ENCODE measurements at regions not wholly inside any gene's neighbourhood (a gene's known extent, or its start where the extent isn't known, plus 50 kb on each side); places are given as distances from the start of the nearest gene placed in this dataset.
A peak's percentile ranks its signal among the peaks of the same experiment; 100 is the strongest.
"Not testable (repeated sequence)": the region's sequence is repeated elsewhere in the genome, so short reads cannot be mapped to it uniquely, and the experiment has no call there.

DNA sequence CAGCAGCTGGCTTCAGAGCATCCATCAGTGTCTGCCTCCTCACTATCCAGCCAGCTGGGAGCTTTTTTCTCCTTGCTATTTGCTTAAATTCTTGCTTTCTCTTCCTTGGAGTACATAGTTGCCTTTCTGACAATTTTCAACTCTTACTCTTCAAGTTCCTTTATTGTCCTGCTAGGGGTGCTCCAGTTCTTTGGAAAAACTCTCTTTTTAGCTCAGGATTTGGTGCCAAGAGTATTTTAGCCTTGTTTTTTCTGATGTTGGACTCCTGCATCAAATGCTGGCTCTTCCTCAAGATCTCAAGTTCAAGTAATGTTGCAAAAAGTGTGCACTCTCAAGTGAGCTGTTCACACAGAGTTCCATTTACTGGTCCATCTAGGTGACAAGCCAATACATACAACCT lies 126.4 kb downstream of the KDR start:
- Mint-ChIP-seq H3K36me3 (ENCODE audit: insufficient read depth in 1 of 3, low read depth in 3 of 3) (no peaks in the 10 kb centered on the region), H3K4me1 (peaks cover 3% of the 10 kb centered on the region in 2 experiments), H3K27ac (no peak overlapping the region), H3K27me3 (ENCODE audit: low read depth) (no peaks in the 10 kb centered on the region), H3K4me3 (no peak overlapping the region), H3K9me3 (no peaks in the 10 kb centered on the region)
- H2BK12ac ChIP-seq (ENCODE audit: insufficient read length, low read depth, low read length) = no peak overlapping the region
- no peak overlapping the region for H4K8ac ChIP-seq (replicated peaks; ENCODE audit: insufficient read length, low read depth, low read length)
- TF ChIP-seq, protein P1, sequence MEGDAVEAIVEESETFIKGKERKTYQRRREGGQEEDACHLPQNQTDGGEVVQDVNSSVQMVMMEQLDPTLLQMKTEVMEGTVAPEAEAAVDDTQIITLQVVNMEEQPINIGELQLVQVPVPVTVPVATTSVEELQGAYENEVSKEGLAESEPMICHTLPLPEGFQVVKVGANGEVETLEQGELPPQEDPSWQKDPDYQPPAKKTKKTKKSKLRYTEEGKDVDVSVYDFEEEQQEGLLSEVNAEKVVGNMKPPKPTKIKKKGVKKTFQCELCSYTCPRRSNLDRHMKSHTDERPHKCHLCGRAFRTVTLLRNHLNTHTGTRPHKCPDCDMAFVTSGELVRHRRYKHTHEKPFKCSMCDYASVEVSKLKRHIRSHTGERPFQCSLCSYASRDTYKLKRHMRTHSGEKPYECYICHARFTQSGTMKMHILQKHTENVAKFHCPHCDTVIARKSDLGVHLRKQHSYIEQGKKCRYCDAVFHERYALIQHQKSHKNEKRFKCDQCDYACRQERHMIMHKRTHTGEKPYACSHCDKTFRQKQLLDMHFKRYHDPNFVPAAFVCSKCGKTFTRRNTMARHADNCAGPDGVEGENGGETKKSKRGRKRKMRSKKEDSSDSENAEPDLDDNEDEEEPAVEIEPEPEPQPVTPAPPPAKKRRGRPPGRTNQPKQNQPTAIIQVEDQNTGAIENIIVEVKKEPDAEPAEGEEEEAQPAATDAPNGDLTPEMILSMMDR (conservative IDR thresholded peaks at IDR 0.05) = peak; percentile 61
- no peak overlapping the region for H3K27ac ChIP-seq (ENCODE audit: insufficient read length, low read depth, low read length)
- H3K27me3 ChIP-seq (ENCODE audit: insufficient read depth, low read length) = no peaks in the 10 kb centered on the region
- no peak overlapping the region for H4K91ac ChIP-seq (ENCODE audit: insufficient read length, low read depth, low read length)
- no peak overlapping the region for H2AFZ ChIP-seq (ENCODE audit: low read length)
- no peaks in the 10 kb centered on the region for H3K23me2 ChIP-seq (ENCODE audit: insufficient read length, low read depth, low read length, poor library complexity, severe bottlenecking)
- no peak overlapping the region for H3K14ac ChIP-seq (ENCODE audit: insufficient read depth, low read length)
- no peaks in the 10 kb centered on the region for H4K20me1 ChIP-seq (ENCODE audit: control insufficient read depth, insufficient read depth, insufficient read length)
- no peak overlapping the region for H2BK20ac ChIP-seq (ENCODE audit: low read depth, low read length, poor library complexity, severe bottlenecking)
- H2BK15ac ChIP-seq (ENCODE audit: low read depth, low read length) = no peak overlapping the region
- no peak overlapping the region for H2BK120ac ChIP-seq (ENCODE audit: low read depth, low read length, poor library complexity, severe bottlenecking)
- H3K79me1 ChIP-seq (ENCODE audit: insufficient read depth, low read depth, low read length, poor library complexity, severe bottlenecking) = no peaks in the 10 kb centered on the region
- no peak overlapping the region for H3K23ac ChIP-seq (ENCODE audit: insufficient read length, low read depth, low read length)
- no peak overlapping the region for H3K18ac ChIP-seq (ENCODE audit: insufficient read length, low read depth, low read length)
- no peaks in the 10 kb centered on the region for H3K79me2 ChIP-seq (ENCODE audit: insufficient read depth, low read length)
- H2AK5ac ChIP-seq (ENCODE audit: insufficient read length, low read length) = no peak overlapping the region
- H3K9me3 ChIP-seq (ENCODE audit: control insufficient read depth, low read depth, low read length) = no peaks in the 10 kb centered on the region
- H3K56ac ChIP-seq (ENCODE audit: insufficient read length, low read depth, low read length) = no peak overlapping the region
- H3K9ac ChIP-seq (ENCODE audit: extremely low read depth, insufficient read length, low read length) = no peak overlapping the region
- H3K4me2 ChIP-seq (ENCODE audit: insufficient read depth, insufficient read length, low read length) = no peak overlapping the region
- no peak overlapping the region for H3T11ph ChIP-seq (ENCODE audit: low read length)
- no peak overlapping the region for H2BK5ac ChIP-seq (ENCODE audit: insufficient read length, low read length)
- DNase-seq = no peak
- H3K4ac ChIP-seq (ENCODE audit: low read depth, low read length) = no peak overlapping the region
- no peaks in the 10 kb centered on the region for H3K4me1 ChIP-seq (ENCODE audit: insufficient read depth, low read length)
- H4K5ac ChIP-seq (ENCODE audit: insufficient read length, low read depth, low read length) = no peak overlapping the region

DNA sequence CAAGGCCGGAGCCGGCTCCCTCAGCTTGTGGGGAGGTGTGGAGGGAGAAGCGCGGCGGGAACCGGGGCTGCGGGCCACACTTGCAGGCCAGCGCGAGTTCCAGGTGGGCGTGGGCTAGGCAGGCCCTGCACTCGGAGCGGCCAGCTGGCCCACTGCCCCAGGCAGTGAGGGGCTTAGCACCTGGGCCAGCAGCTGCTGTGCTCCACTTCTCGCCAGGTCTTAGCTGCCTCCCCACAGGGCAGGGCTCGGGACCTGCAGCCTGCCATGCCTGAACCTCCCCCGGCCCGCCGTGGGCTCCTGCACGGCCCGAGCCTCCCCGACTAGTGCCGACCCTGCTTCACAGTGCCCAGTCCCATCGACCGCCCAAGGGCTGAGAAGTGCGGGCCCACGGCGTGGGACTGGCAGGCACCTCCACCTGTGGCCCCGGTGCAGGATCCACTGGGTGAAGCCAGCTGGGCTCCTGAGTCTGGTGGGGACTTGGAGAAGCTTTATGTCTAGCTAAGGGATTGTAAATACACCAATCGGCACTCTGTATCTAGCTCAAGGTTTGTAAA lies 131.8 kb downstream of the KDR start:
- H4K91ac ChIP-seq (ENCODE audit: insufficient read length, low read depth, low read length); H4K20me1 ChIP-seq (ENCODE audit: control insufficient read depth, insufficient read depth, insufficient read length); H3K23ac ChIP-seq (ENCODE audit: insufficient read length, low read depth, low read length); H3K79me1 ChIP-seq (ENCODE audit: insufficient read depth, low read depth, low read length, poor library complexity, severe bottlenecking); H2AFZ ChIP-seq (ENCODE audit: low read length); H3K79me2 ChIP-seq (ENCODE audit: insufficient read depth, low read length); H2BK5ac ChIP-seq (ENCODE audit: insufficient read length, low read length); H3K9me3 ChIP-seq (ENCODE audit: control insufficient read depth, low read depth, low read length); H3K14ac ChIP-seq (ENCODE audit: insufficient read depth, low read length); H3K23me2 ChIP-seq (ENCODE audit: insufficient read length, low read depth, low read length, poor library complexity, severe bottlenecking); H2BK12ac ChIP-seq (ENCODE audit: insufficient read length, low read depth, low read length); H4K5ac ChIP-seq (ENCODE audit: insufficient read length, low read depth, low read length); H2BK120ac ChIP-seq (ENCODE audit: low read depth, low read length, poor library complexity, severe bottlenecking); H3K4me3 Mint-ChIP-seq; H3K4me2 ChIP-seq (ENCODE audit: insufficient read depth, insufficient read length, low read length); H2AK5ac ChIP-seq (ENCODE audit: insufficient read length, low read length); H3K27me3 ChIP-seq (ENCODE audit: insufficient read depth, low read length); H2BK15ac ChIP-seq (ENCODE audit: low read depth, low read length); H3K9ac ChIP-seq (ENCODE audit: extremely low read depth, insufficient read length, low read length); H3T11ph ChIP-seq (ENCODE audit: low read length); DNase-seq; H3K4me1 ChIP-seq (ENCODE audit: insufficient read depth, low read length); H3K4me1 Mint-ChIP-seq; H3K27ac ChIP-seq (ENCODE audit: insufficient read length, low read depth, low read length); H3K27ac Mint-ChIP-seq; H3K4ac ChIP-seq (ENCODE audit: low read depth, low read length); H3K18ac ChIP-seq (ENCODE audit: insufficient read length, low read depth, low read length); H2BK20ac ChIP-seq (ENCODE audit: low read depth, low read length, poor library complexity, severe bottlenecking); H3K56ac ChIP-seq (ENCODE audit: insufficient read length, low read depth, low read length); H4K8ac ChIP-seq (replicated peaks; ENCODE audit: insufficient read length, low read depth, low read length); H3K27me3 Mint-ChIP-seq (ENCODE audit: low read depth): not testable (repeated sequence)
- Mint-ChIP-seq H3K36me3 (ENCODE audit: insufficient read depth in 1 of 3, low read depth in 3 of 3) (peaks cover 4 to 15% (median 11%) of the 10 kb centered on the region in 3 experiments), H3K9me3 (peaks cover 11 to 12% of the 10 kb centered on the region in 2 experiments)
- no CpG with 5 or more reads among the region's 28 CpGs for WGBS (ENCODE audit: extremely low coverage, insufficient read length, low lambda C conversion rate)
